ENCODE measurements at regions not wholly inside any gene's neighbourhood (a gene's known extent, or its start where the extent isn't known, plus 50 kb on each side); places are given as distances from the start of the nearest gene placed in this dataset.
"Not testable (repeated sequence)": the region's sequence is repeated elsewhere in the genome, so short reads cannot be mapped to it uniquely, and the experiment has no call there.

DNA sequence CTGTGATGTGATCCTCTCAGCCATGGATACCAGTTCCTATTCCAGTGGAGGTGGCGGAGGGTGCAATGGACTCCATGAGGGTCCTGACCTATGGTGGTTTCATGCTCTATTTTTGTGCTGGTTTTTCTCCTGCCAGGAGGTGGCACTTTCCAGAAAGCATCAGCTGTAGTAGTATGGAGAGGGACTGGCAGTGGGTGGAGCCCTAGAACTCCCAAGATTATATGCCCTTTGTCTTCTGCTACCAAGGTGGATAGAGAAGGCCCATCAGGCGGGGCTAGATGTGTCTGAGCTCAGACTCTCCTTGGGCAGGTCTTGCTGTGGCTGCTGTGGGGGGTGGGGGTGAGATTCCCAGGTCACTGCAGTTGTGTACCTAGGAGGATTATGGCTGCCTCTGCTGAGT is 104.5 kb upstream of the S1PR3 start:
- TF ChIP-seq, protein P1, sequence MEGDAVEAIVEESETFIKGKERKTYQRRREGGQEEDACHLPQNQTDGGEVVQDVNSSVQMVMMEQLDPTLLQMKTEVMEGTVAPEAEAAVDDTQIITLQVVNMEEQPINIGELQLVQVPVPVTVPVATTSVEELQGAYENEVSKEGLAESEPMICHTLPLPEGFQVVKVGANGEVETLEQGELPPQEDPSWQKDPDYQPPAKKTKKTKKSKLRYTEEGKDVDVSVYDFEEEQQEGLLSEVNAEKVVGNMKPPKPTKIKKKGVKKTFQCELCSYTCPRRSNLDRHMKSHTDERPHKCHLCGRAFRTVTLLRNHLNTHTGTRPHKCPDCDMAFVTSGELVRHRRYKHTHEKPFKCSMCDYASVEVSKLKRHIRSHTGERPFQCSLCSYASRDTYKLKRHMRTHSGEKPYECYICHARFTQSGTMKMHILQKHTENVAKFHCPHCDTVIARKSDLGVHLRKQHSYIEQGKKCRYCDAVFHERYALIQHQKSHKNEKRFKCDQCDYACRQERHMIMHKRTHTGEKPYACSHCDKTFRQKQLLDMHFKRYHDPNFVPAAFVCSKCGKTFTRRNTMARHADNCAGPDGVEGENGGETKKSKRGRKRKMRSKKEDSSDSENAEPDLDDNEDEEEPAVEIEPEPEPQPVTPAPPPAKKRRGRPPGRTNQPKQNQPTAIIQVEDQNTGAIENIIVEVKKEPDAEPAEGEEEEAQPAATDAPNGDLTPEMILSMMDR (IDR thresholded peaks at IDR 0.05 in 8 of 11, conservative IDR thresholded peaks at IDR 0.05 in 3 of 11), result not testable (repeated sequence)
- TF ChIP-seq POLR2A (IDR thresholded peaks at IDR 0.05), result not testable (repeated sequence)

Measured in spleen (tissue), 7 donors.